ELR (cell line): ENCODE measurements at regions not wholly inside any gene's neighbourhood (a gene's known extent, or its start where the extent isn't known, plus 50 kb on each side); places are given as distances from the start of the nearest gene placed in this dataset.
"Not testable (repeated sequence)": the region's sequence is repeated elsewhere in the genome, so short reads cannot be mapped to it uniquely, and the experiment has no call there.

Experiments used
- DNase-seq: peaks from one replicate; pipeline ENCODE4 v3.0.0-alpha.2; 2015; ENCODE audit warnings: low read depth

DNA sequence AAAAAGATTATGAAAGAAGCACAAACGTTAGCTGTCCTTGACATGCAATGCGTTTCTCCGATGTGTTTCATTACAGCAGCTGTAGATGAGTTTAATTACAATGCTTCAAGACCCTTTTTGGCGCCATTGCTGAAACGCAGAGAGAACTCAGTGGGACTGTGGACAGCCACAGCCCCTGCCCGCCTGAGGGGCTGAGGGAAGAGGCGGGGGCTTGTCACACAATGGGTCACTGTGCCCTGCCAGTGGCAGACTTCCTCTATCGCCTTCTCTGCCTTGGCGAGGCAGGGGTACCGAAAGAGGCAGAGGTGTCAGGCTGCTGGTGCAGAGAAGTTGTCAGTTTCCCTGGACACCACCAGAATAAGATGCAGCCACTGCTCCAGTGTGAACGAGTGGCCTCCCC, 252.0 kb downstream of the NR2F2 start:
- no peak for DNase-seq

DNA sequence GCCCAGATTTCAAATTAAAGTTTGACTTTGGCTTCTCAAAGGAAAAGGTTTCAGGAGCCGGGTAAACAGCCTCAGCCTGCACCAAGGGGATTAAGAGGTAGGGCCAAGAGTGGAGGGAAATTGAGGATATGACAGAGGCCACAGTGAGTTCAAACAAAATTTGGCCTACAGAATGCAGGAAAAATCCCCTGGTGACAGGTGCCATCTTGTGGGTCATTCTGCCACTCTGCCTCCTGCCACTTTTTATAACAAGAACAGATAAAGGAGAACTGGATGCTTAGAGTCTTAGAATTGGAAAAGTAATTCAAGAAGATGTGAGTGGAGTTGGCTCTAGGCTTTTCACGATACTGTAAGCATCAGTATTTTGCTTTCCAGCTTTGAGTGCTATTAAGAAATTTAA, 253.2 kb downstream of the NR2F2 start:
- peak; percentile 12 for DNase-seq

DNA sequence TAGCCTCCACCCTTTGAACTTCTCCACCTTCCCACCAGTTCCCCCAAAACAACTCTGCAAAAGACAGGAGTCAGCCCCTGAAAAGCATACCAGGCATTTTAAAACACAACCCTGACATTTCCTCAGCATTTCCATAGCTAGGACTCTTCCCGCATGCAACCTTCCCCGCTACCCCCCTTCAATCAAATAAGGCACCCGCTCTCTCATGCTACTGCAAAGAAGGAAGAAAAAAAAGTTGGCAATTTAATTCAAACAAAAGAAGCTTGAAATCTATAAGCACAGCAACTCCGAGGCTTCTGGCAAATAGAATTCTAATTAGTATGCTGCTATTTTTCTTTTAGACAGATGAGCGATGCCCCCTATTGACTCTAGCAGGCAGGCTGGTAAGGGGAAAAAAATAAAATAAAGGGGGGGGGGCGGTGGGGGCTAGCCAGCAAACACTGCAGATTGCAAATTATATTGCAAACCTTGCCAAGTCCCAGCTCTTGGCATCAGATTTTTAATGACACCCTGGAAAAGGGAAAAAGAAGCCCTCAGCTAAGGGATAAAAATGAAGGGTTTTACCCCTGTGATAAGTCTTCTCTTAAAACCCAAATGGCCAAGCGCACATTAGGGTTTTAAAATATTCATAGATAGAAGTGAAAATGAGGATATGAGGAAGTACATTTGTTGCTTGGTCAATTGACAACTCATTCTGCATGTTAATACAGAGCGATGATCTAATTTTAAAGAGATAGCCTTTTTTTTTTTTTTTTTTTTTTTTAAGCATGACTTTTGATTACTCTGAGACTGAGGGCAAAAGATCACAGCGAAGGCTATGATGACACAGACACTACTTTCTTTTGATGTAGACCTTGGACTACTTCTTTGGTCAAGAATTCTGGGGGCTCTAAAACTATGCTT, 255.2 kb downstream of the NR2F2 start:
- peak; percentile 32 for DNase-seq

DNA sequence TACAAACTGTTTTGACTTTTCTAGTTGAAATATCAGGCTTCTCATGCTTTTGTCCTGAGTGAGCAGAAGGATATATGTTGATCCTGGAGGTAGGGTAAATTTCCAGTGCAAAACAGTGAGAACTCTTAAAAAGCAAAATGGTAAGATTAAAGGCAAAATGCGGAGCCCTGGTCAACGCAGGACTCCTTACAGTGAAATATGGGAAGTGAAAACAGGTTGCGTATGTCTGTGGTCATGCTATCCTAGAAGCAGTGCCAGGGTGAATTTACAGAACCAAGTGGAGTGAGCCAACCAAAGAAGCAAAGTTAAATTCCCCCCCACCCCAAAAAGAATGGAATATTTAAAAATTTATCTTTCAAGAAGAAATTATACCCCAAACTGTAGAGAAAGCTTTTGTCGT, 256.4 kb downstream of the NR2F2 start:
- no peak for DNase-seq

DNA sequence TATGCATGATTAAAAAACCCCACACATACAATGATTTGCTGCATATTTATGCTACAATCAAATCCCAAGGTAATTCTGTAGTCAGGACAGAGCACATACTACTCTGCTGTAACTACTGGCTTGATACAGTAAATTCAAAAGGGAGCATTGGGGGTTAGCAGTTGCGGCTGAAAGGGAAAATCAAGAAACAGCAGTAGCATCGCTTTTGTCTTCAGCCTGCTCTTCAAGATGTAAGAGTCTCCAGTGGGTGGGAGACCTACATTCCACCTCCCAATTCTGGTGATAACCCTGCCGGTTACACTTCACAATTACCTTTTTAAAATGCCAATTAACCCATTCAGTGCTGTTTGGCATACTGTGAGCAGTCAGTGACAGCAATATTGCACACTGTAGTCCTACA, 259.4 kb downstream of the NR2F2 start:
- DNase-seq = no peak

DNA sequence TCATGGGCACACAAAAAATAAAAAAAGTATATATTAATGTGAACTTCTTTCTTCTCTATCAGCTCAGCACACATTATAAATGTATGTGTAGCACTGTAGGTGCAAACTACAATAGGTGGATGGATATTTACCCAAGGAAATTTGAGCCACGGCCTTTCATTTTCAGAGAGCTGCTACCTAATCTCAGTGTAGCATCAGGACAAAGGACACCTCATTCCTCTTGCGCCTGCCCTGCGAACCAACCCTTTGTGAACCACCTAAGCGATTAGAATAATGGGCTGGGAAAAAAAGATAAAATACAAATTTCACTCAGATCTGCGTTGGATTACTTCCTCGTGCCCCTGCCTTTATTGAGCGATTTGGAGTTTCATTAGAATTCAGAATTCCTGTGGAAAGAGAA, 263.2 kb downstream of the NR2F2 start:
- DNase-seq = no peak

DNA sequence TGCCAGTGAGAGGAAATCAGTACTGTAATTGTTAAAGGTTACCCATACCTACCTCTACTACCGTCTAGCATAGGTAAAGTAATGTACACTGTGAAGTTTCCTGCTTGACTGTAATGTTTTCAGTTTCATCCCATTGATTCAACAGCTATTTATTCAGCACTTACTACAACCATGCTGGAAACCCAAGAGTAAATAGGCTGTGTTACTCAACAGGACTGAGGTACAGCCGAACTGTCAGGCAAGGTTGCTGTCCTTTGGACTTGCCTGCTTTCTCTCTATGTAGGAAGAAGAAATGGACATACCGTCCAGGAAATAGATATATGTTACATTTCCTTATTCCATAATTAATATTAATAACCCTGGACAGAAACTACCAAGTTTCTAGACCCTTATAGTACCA, 265.5 kb downstream of the NR2F2 start:
- DNase-seq = no peak

DNA sequence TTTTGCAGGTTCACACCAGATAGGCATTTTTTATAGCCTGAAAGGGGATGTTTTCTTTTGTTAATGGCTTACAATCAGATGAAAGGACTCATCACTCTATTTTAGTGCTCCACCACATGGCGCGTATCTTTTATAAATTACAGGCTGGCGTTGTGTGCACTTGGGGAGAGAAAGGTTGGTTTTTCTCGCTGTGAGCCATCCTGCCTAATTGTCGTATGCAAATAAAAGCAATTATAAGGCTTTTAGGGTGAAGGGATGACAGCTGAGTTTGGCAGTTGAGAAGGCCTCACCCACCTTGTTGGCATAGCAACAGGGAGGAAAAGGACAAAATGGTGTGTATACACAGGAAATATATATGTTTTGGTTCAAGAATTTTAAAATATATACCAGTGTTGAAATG, 268.0 kb downstream of the NR2F2 start:
- no peak for DNase-seq

DNA sequence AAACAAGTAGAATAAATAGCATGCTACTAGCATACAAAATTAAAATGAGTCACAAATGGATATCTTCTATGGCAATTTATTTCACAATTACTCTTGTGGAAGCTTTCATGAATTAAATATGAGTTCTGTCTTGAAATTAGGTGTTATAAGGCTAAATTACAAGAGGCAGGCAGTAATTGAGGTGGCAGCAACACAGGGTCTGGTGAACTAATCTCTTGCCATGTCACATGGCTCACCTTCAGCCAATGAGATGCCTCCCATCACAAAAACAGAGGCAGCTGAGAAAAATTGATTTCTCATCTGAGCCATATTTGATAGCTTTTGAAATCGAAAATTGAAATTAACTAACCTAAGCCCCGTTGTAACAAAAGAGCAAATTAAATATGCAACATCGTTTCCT, 268.8 kb downstream of the NR2F2 start:
- DNase-seq = no peak

DNA sequence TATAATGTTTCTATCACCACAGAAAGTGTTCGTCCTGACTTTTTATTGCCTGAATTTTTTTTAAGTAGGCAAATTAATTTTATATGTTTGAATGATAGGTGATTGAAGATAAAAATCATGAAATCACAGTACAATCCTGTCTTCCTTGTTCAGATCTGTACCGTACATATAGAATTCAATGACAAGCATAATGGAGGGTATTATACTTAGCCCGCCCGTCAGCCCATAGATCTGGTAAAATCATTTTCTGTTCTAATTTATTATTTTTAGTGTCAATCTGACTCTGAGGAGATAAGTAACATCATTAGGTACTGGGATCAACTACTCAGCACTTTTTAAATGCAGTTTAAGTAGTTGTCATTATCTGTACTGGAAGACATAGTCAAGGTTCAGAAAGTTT, 269.9 kb downstream of the NR2F2 start:
- DNase-seq = no peak

DNA sequence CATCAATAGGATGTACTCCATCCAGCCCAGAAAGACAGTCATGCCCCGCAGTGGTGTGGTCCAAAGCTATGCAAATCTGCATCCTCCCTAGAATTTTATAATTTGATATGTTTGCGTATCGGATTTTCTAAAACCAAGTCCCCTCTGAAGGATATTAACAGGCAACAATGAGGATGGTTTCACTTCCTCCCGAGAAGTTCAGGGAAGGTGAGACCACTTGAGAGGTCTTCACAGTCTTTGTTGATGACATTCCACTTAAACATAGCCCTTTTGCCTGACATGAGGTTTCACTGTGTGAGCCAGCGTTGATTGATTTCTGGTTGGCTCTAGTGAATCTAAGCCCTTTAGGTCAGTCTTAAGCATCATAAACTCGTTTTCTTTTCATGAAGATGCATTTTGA, 276.1 kb downstream of the NR2F2 start:
- DNase-seq = no peak

DNA sequence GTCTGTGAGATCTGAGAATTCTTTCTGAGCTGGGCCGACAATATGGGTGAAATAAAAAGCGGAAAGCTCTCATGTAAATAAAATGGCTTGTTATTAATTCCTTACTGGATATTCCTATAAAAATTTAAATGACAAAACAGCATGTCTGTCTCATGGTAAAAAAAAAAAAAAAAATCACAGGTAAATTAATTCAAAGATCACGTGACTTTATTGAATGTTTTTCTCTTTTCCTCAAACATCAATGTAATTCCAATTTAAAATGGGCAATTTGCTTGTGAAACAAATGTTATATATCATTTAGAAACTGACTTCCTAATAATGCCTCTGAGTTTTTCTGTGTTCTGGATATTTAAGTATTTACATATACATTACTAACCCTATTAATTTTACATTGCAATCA, 280.3 kb downstream of the NR2F2 start:
- DNase-seq = no peak

DNA sequence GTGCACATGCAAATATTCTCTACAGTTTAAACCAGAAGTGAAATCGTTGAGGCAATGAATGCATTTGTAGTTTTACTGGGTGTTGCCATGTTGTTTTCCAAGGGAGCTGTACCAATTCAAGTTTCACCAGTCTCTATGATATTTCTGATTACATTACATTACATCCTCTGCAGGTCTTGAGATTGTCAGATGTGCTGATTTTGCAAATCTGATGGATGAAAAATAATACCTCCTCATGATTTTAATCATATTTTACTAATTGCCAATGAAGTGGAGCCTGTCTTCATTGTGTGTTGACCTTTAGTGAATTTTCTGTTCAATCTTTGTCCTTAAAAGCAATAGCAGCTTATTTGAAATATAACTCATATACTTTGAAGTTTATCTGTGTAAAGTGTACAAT, 282.4 kb downstream of the NR2F2 start:
- DNase-seq = no peak

DNA sequence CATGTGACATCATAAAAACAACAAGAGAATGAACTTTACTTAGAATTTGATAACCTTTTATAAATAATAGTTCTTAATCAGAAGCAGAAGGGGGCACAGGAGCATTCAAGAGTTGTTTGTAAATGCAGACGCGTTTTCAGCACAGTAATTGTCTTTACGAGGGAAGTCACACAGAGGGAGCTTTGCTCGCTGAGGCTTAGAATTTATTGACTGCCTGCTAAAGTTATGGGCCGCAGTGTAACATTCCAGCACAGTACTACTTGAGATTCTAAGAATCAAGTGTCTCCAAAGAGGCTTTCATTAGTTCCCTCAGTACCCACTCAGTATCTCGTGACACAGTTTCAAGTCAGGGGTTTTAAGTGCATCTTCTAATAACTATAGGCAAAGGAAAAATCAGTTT, 288.7 kb downstream of the NR2F2 start:
- DNase-seq = no peak

DNA sequence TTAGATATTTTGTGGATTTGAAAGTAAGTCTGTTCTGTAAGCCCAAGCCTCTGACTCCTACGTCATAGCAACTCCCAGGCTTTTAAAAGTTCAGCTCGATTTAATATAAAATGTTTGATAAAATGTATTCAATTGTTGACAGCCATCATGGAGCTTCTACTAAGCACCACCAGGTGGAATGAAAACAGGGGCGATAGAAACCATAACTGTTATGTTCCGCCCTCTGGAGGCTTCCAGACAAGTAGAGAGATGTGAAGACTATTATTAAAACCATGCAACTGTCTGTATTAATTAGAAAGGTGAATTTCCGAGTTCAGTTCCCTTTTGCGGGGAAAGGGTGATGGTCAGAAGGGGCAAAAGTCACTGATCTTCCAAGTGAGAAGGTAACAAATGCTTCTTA, 292.2 kb downstream of the NR2F2 start:
- peak; percentile 6 for DNase-seq

DNA sequence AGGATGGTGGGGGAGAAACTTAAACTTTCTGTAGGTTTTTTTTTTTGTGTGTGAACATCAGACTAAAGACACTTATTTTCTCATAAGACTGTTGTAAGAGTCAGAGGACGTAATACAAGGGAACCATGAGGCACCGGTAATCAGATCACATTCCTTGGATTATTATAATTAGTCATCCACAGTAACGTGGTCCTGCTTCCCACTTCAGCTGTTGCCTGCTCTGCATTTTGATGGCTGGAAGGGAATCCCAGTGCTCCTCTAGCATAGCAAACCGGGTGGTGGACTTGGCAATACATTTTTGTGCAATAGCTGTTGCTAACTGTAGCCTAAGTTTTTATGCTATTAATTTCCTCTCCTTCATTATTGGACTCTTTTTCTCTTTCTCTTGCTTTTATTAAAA, 294.8 kb downstream of the NR2F2 start:
- DNase-seq = peak; percentile 30

DNA sequence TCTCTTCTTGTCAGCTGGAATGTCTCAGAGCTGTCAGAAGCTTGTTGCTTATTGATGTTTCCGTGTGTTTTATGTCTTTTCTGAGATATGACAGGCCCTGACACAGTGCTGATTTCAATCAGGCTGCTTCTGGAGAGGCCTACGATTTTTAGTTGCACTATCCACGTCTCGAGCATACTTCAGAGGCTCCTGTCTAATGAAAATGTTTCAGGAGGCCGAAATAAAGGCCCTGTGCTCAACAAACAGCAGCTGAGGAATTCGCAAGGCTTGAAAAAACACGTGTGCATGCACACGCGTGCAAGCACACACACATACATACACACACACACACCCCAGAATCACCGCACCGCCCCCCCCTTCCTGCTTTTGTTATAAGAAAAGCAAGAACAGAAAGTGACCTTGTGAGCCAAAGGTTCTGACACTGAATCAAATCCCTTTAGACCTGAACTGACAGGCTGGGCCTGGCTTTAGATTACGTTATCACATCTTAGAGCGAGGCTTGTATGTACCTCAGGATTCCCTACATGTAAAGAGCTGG, 296.6 kb downstream of the NR2F2 start:
- no peak for DNase-seq

DNA sequence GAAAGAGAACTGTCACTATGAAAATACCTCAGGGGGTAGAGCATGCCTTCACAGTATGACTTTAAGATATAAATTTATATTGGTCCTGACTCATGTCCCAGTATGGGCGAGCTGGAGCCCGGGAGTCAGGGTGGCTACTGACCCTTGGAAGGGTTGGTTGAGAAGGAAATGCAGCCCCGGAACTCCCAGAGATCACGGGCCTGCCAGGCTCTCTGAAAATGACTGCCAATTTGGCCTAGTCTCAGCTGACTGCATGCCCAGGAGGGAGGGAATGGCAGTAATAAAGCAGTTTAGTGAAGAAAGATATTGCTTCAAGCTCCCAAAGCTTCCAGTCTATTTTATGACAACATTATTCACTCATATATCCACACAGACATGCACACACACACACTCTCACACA, 299.0 kb downstream of the NR2F2 start:
- no peak for DNase-seq

DNA sequence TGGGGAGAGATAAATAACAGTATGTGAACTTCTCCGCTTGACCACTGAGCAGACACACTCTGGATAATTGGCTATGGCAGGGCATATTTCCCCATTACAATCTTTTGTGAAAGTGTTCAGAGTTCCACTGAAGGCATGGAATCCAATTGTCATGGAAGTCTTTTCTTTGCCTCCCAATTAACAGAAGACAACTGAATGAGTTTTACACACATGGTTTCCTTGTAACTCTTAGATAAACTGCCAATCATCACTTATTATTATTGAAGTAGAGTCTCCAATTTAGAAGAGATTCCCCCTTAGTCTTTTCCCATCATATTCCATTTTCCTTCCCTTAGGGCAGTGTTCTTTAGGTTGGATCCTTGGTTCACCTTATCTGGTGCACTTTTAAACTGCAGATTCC, 308.3 kb downstream of the NR2F2 start:
- no peak for DNase-seq

DNA sequence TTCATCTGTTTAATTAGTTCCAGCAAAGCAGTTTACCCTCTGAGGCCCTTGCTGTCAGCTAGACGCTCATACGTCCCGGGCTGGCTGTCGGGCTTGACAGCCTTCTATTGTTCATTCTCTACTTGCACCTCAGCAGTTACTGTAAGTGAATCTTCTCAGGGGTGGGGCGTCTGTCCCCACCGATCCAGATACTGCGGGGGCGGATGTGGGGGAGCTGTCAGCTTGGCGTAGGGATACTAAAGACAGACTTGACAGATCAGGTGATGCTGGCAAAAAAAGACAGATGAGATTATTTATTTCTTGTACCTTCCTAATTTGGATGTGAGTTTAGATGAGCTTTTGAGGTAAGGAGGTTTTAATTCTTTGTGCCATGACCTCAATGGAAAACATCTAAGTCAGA, 315.3 kb downstream of the NR2F2 start:
- DNase-seq = no peak

DNA sequence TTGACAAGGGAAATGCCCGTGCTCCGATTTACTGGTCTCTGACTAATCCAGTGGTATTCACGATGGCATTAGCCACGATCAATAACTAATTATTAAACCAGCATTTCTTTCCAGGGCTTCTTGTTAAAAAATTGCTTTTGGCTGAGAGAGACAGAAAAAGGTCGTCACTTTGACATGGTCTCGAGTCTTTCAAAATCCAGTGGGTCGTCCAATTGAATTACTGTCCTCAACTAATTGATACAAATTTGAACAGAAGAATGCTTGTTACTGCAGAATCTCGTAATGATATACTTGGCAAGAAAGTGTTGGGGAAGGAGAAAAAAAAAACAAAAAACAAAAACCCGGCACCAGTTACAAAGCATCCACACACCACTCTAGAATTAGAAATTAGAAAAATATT, 318.4 kb downstream of the NR2F2 start:
- no peak for DNase-seq

DNA sequence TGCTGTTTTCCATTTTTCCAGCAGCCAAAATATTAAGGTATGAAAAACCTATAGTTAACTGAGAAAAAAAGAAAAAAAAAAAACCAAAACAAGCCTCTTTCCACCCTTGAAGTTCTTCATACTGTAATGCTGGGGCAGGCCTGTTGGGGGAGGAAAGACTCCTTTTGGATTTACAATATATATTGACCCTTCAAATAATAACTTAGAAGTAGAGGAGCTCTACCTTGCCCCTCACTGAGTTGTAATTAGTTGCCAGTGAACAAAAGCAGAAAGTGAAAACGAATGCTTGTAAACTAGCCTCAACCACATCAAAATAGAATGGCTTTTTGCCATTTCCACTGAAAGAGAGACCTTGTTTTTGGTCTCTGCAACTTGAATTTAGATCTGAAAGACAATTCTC, 326.6 kb downstream of the NR2F2 start:
- DNase-seq = peak; percentile 2

DNA sequence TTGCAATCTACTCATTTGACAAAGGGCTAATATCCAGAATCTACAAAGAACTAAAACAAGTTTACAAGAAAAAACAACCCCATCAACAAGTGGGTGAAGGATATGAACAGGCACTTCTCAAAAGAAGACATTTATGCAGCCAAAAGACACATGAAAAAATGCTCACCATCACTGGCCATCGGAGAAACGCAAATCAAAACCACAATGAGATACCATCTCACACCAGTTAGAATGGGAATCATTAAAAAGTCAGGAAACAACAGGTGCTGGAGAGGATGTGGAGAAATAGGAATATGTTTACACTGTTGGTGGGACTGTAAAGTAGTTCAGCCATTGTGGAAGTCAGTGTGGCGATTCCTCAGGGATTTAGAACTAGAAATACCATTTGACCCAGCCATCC, 336.5 kb downstream of the NR2F2 start:
- DNase-seq = not testable (repeated sequence)

DNA sequence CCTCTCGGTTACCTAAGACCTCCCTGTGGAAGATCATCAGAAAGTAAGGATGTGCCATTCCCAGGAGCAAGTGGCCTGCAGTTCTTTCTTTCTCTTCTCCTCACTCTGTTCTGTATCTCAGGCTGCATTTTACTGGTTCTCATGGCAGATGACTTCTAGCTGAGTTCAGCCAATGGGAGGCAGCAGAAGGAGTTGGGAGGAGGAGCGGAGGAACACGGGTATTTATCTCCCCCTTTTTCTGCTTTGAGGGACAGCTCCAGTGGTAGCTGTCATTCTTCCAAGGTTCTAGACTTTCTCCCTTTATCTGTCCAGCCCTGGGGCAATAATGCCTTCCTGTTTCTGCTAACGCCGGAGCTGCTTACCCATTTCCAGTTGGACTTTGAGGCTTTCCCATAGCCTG, 339.9 kb downstream of the NR2F2 start:
- no peak for DNase-seq
